Endothelial cell of umbilical vein (primary cell): ENCODE measurements at regions not wholly inside any gene's neighbourhood (a gene's known extent, or its start where the extent isn't known, plus 50 kb on each side); places are given as distances from the start of the nearest gene placed in this dataset.
A peak's percentile ranks its signal among the peaks of the same experiment; 100 is the strongest.

Experiments used
- BruUV-seq: library from RNA; stranded (reverse); fragments of 400-500 nt; replicated peaks from 2 replicates; lab custom pipeline; 2021; lab: Mats Ljungman, UMichigan
- CTCF ChIA-PET: fragments of 300-600, 350-600 bp; sonication (Branson Sonifier 250); formaldehyde crosslinking; loops from one replicate; lab custom pipeline; 2021; ENCODE audit warnings: antibody characterized with exemption, inconsistent platforms; lab: Charles Lee
- POLR2A ChIA-PET: fragments of 300-600, 350-600 bp; sonication (Branson Sonifier 250); formaldehyde crosslinking; loops from one replicate; lab custom pipeline; 2021; ENCODE audit warnings: antibody characterized with exemption, inconsistent platforms; lab: Charles Lee
- DNase-seq: peaks from one replicate; pipeline ENCODE4 v3.0.0-alpha.2; 2011; ENCODE audit warnings: low read depth, low spot score
- FAIRE-seq: peaks from 2 replicates; lab custom pipeline; 2011; peaks lifted over from hg19 to GRCh38; lab: Jason Lieb, UNC
- H2AFZ ChIP-seq: 2 replicates; pipeline ENCODE4 v1.6.0; 2012; ENCODE audit warnings: low read depth, low read length, control low read depth, inconsistent platforms
- H3K27ac ChIP-seq: 2 replicates; pipeline ENCODE4 v1.5.1; 2011; ENCODE audit warnings: low read depth, mild to moderate bottlenecking, control low read depth, low read length, moderate library complexity; ENCODE audit not compliant: insufficient read depth
- H3K27me3 ChIP-seq, 2 experiments: 2 replicates each; pipeline versions ENCODE4 v1.6.0 to v1.6.1; 2011; ENCODE audit warnings: low read length in 2 of 2, mixed read lengths in 1 of 2; ENCODE audit not compliant: control insufficient read depth in 2 of 2, insufficient read depth in 2 of 2
- H3K36me3 ChIP-seq, 2 experiments: 2 replicates in 1 of 2; 3 replicates in 1 of 2; pipeline ENCODE4 v1.5.1; 2011; ENCODE audit warnings: low read length in 2 of 2, mild to moderate bottlenecking in 1 of 2, moderate library complexity in 1 of 2; ENCODE audit not compliant: control insufficient read depth in 2 of 2, insufficient read depth in 2 of 2; ENCODE audit errors: extremely low read depth in 1 of 2
- H3K4me1 ChIP-seq: 3 replicates; pipeline ENCODE4 v1.5.1; 2011; ENCODE audit warnings: mild to moderate bottlenecking, low read length; ENCODE audit not compliant: control insufficient read depth, insufficient read depth; ENCODE audit errors: extremely low read depth
- H3K4me2 ChIP-seq: 2 replicates; pipeline ENCODE4 v1.6.1; 2011; ENCODE audit warnings: low read length, control low read depth, mixed read lengths; ENCODE audit not compliant: insufficient read depth
- H3K4me3 ChIP-seq, 3 experiments: fragments of 200-600 bp in 1 of 3; sonication (generic), shearing (Covaris generic) in 1 of 3; replicated peaks in 1 of 3; 2 replicates each; pipeline ENCODE4 v1.5.1; 2011 to 2016; ENCODE audit warnings: control low read depth in 3 of 3, low read length in 3 of 3, mild to moderate bottlenecking in 2 of 3, inconsistent platforms in 1 of 3, low read depth in 1 of 3, moderate library complexity in 1 of 3; ENCODE audit not compliant: insufficient read depth in 1 of 3
- H3K79me2 ChIP-seq: 2 replicates; pipeline ENCODE4 v1.6.0; 2012; ENCODE audit warnings: low read length, inconsistent platforms; ENCODE audit not compliant: control insufficient read depth, insufficient read depth
- H3K9ac ChIP-seq: replicated peaks from 2 replicates; pipeline ENCODE3; 2011; ENCODE audit warnings: low read length, control low read depth; ENCODE audit not compliant: insufficient read depth; ENCODE audit errors: extremely low read depth
- H3K9me1 ChIP-seq: replicated peaks from 3 replicates; pipeline ENCODE4 v1.6.0; 2011; ENCODE audit warnings: mild to moderate bottlenecking, low read length; ENCODE audit not compliant: control insufficient read depth, insufficient read depth; ENCODE audit errors: extremely low read depth
- H3K9me3 ChIP-seq: replicated peaks from 2 replicates; pipeline ENCODE4 v1.5.1; 2012; ENCODE audit warnings: low read length, inconsistent platforms; ENCODE audit not compliant: control insufficient read depth, insufficient read depth
- H4K20me1 ChIP-seq: replicated peaks from 2 replicates; pipeline ENCODE3; 2011; ENCODE audit warnings: mild to moderate bottlenecking, low read length; ENCODE audit not compliant: control insufficient read depth, insufficient read depth; ENCODE audit errors: extremely low read depth
- CTCF ChIP-seq, 2 donors: IDR thresholded peaks; 1 replicate in 1 of 2; 2 replicates in 1 of 2; pipeline ENCODE4 v1.5.1; 2011; ENCODE audit warnings: low read length in 2 of 2, mild to moderate bottlenecking in 2 of 2, moderate library complexity in 2 of 2, control low read depth in 1 of 2, inconsistent platforms in 1 of 2, low read depth in 1 of 2; ENCODE audit not compliant: insufficient read depth in 1 of 2; ENCODE audit errors: extremely low read depth in 1 of 2
- EZH2 ChIP-seq: IDR thresholded peaks from 2 replicates; pipeline ENCODE4 v1.6.1; 2012; ENCODE audit warnings: borderline replicate concordance, low read depth, mild to moderate bottlenecking, moderate library complexity, low read length, inconsistent platforms; ENCODE audit not compliant: severe bottlenecking
- FOS ChIP-seq: IDR thresholded peaks from 2 replicates; pipeline ENCODE4 v1.6.1; 2011; ENCODE audit warnings: mild to moderate bottlenecking, low read length, moderate library complexity, borderline replicate concordance; ENCODE audit not compliant: insufficient read depth
- GATA2 ChIP-seq: IDR thresholded peaks from 2 replicates; pipeline ENCODE4 v1.7.0; 2011; ENCODE audit warnings: low read depth, mild to moderate bottlenecking, moderate library complexity, mixed read lengths, low read length; ENCODE audit not compliant: insufficient read length, insufficient read depth
- JUN ChIP-seq: IDR thresholded peaks from 2 replicates; pipeline ENCODE4 v1.6.1; 2011; ENCODE audit warnings: borderline replicate concordance, low read depth; ENCODE audit not compliant: insufficient read length, insufficient read depth
- MAX ChIP-seq: IDR thresholded peaks from 2 replicates; pipeline ENCODE4 v1.6.1; 2011; ENCODE audit not compliant: insufficient read depth, insufficient read length
- MYC ChIP-seq: IDR thresholded peaks from one replicate; pipeline ENCODE4 v1.6.1; 2011; ENCODE audit warnings: mild to moderate bottlenecking, low read depth, low read length
- POLR2A ChIP-seq: IDR thresholded peaks from 2 replicates; pipeline ENCODE4 v1.6.1; 2012; ENCODE audit warnings: low read depth, mild to moderate bottlenecking, control low read depth, low read length
- POLR2AphosphoS5 ChIP-seq: IDR thresholded peaks from 2 replicates; pipeline ENCODE4 v1.6.1; 2012; ENCODE audit warnings: low read depth, mild to moderate bottlenecking, control low read depth, low read length, moderate library complexity; ENCODE audit not compliant: insufficient read depth
- dilution Hi-C: fragments of 300-500 bp; cut with MboI; formaldehyde crosslinking; loops from one replicate; pipeline ENCODE4 v1.15.0; 2019; ENCODE audit warnings: low sequenced_read_pairs; ENCODE audit not compliant: extremely low pct_ligation_motif_present
- intact Hi-C: fragments of 100-400 bp; cut with micrococcal nuclease; formaldehyde crosslinking; loops from one replicate; pipeline ENCODE4 v1.10.0; 2022

GRCh38 chr20:6501061-6501460, 266.4 kb upstream of the BMP2 start:
- Histone ChIP-seq H3K9me1 (no peaks in the 10 kb centered on the region), H4K20me1 (no peaks in the 10 kb centered on the region), H2AFZ (no peak overlapping the region), H3K79me2 (no peaks in the 10 kb centered on the region), H3K27me3 (no peaks in the 10 kb centered on the region), H3K27ac (peak overlapping the region; percentile 22), H3K36me3 (no peaks in the 10 kb centered on the region), H3K4me2 (peak overlapping the region; percentile 24), H3K4me1 (peaks cover 12% of the 10 kb centered on the region), H3K9me3 (no peaks in the 10 kb centered on the region), H3K4me3 (no peak overlapping the region), H3K9ac (no peak overlapping the region)
- FAIRE-seq = peak; percentile 88
- DNase-seq = peak; percentile 81
- no TSS peak for BruUV-seq
- no peak for TF ChIP-seq MYC
- no peak for TF ChIP-seq CTCF (IDR thresholded peaks at IDR 0.05; ENCODE audit: extremely low read depth in 1 of 2, insufficient read depth in 1 of 2, low read depth in 1 of 2, low read length in 2 of 2)
- TF ChIP-seq EZH2 = no peak
- no peak for TF ChIP-seq MAX
- peak; percentile 100 for TF ChIP-seq FOS
- TF ChIP-seq JUN = peak; percentile 88
- no peak for TF ChIP-seq POLR2A
- TF ChIP-seq GATA2 = peak; percentile 15
- TF ChIP-seq POLR2AphosphoS5 = peak; percentile 61
- ChIA-PET POLR2A (no interaction called here), CTCF (interaction anchor here (1.4 kb wide), 1 partner anchor 82 kb away, joined by 5 read pairs; no protein-coding TSS in a partner anchor)
- intact Hi-C loops (loop anchor here (2.0 to 5.0 kb wide), 2 partner anchors 14 to 81 kb away; no protein-coding TSS in a partner anchor), dilution Hi-C loops (no loop called here)
